GM23248 (cell line): ENCODE measurements at regions not wholly inside any gene's neighbourhood (a gene's known extent, or its start where the extent isn't known, plus 50 kb on each side); places are given as distances from the start of the nearest gene placed in this dataset.

ENCODE experiments used
- EZH2 ChIP-seq: fragments of 200-600 bp; sonication (generic); IDR thresholded peaks from 2 replicates; pipeline ENCODE4 v1.6.1; 2018; ENCODE audit warnings: antibody characterized with exemption, mild to moderate bottlenecking; ENCODE audit not compliant: insufficient read depth, poor library complexity, severe bottlenecking
- EZH2phosphoT487 ChIP-seq: fragments of 200-600 bp; sonication (generic); IDR thresholded peaks from 2 replicates; pipeline ENCODE4 v1.6.1; 2018; ENCODE audit warnings: antibody characterized with exemption, moderate library complexity, mild to moderate bottlenecking, low read depth; ENCODE audit not compliant: insufficient read depth

GRCh38 chr6:144667532-144668503, 382.7 kb downstream of the UTRN start:
- no peak for TF ChIP-seq EZH2
- TF ChIP-seq EZH2phosphoT487, result no peak
